ENCODE measurements at regions not wholly inside any gene's neighbourhood (a gene's known extent, or its start where the extent isn't known, plus 50 kb on each side); places are given as distances from the start of the nearest gene placed in this dataset.

DNA sequence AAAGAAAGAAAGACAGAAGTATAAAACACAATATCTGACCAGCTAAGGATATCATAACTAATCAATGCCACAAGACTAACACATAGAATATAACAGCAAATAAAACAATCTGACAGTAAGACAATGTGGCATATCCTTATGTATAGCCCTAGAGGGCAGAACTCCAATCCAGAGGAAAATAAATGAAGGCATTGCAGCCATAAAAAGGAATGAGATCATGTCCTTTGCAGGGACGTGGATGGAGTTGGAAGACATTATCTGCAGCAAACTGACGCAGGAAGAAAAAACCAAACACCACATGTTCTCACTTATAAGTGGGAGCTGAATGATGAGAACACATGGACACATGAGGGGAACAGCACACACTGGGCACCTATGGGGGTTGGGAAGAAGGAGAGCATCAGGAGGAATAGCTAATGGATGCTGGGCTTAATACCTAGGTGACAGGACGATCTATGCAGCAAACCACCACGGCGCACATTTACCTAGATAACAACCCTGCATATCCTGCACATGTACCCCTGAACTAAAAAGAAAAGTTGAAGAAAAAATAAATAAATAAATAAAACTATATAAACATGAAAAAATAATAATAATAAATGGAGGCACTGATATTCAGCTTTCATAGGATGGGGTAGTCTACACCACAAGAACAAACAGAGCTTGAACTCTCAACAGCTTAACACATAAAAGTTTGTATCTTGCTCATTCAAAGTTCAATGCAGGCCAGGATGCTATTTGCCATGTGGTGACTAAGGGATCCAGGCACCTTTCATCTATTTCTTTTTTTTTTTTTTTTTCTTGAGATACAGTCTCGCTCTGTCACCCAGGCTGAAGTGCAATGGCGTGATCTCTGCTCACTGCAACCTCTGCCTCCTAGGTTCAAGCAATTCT, 66.1 kb upstream of the KAT6B start:
- TF ChIP-seq EZH2phosphoT487 (IDR thresholded peaks at IDR 0.05; ENCODE audit: insufficient read depth, low read depth) (no peak), EZH2 (IDR thresholded peaks at IDR 0.05; ENCODE audit: insufficient read depth, poor library complexity, severe bottlenecking) (no peak)

All from GM23248 (cell line).